Upper lobe of left lung (tissue), 4 donors: ENCODE measurements at regions not wholly inside any gene's neighbourhood (a gene's known extent, or its start where the extent isn't known, plus 50 kb on each side); places are given as distances from the start of the nearest gene placed in this dataset.

Experiments used
- CTCF ChIP-seq, 6 experiments: fragments of 450-650 bp in 4 of 6; fragments of 200-600 bp in 2 of 6; sonication (generic) in 2 of 6; IDR thresholded peaks; one replicate each; pipeline ENCODE4 v1.5.1; 2016 to 2019; ENCODE audit warnings: antibody characterized with exemption in 6 of 6
- EP300 ChIP-seq, 4 donors: sonication (generic); formaldehyde crosslinking; IDR thresholded peaks; one replicate each; pipeline ENCODE4 v1.5.1; 2017; ENCODE audit warnings: antibody characterized with exemption in 4 of 4, control low read depth in 2 of 4
- POLR2A ChIP-seq, 4 donors: fragments of 450-650 bp; IDR thresholded peaks; one replicate each; pipeline ENCODE4 v1.5.1; 2016 to 2017; ENCODE audit warnings: antibody characterized with exemption in 4 of 4, mild to moderate bottlenecking in 2 of 4

GRCh38 chr4:149279776-149280175 is 535.9 kb downstream of the IQCM start:
- TF ChIP-seq CTCF (IDR thresholded peaks at IDR 0.05) (no peak), POLR2A (IDR thresholded peaks at IDR 0.05) (no peak), EP300 (IDR thresholded peaks at IDR 0.05) (no peak)
